ENCODE measurements at regions not wholly inside any gene's neighbourhood (a gene's known extent, or its start where the extent isn't known, plus 50 kb on each side); places are given as distances from the start of the nearest gene placed in this dataset.

DNA sequence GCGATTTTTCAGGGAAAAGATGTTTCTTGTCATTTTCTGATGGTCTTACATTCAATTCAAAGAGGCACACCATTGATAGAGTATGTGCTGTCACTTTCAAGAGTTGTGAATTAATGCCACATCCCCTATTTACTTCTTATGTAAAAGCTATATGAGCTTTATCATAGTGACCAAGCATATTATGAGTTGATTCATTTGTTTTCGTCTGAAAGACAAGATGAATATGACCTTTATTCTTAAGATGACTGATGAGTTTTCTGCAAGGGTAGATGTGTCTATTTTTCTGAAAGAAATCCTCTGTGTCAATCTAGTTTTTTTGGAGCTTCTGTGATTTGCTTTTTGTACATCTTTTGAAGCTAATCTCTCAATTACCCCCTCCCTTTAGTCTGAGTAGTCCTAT lies 676.3 kb upstream of the ARGLU1 start:
- intact Hi-C loops (cut with DNase I): no loop called here
- DNase-seq: no peak
- Histone ChIP-seq H3K4me3 (no peak overlapping the region), H3K36me3 (no peaks in the 10 kb centered on the region), H3K27me3 (no peaks in the 10 kb centered on the region), H3K4me1 (no peaks in the 10 kb centered on the region), H3K27ac (no peak overlapping the region), H3K9me3 (no peaks in the 10 kb centered on the region)
- TF ChIP-seq CTCF (IDR thresholded peaks at IDR 0.05): no peak
- no peak for ATAC-seq

- no peak for DNase-seq
- no peaks in the 10 kb centered on the region for H3K36me3 ChIP-seq
- no peaks in the 10 kb centered on the region for H3K4me1 ChIP-seq
- no peaks in the 10 kb centered on the region for H3K27me3 ChIP-seq
- no peaks in the 10 kb centered on the region for H3K9me3 ChIP-seq
- intact Hi-C loops (cut with DNase I): no loop called here
- no peak for TF ChIP-seq CTCF (IDR thresholded peaks at IDR 0.05)
- no peak overlapping the region for H3K27ac ChIP-seq
- no peak overlapping the region for H3K4me3 ChIP-seq
- no peak for ATAC-seq
Measured at GRCh38 chr13:107242138-107242537, 674.2 kb upstream of the ARGLU1 start.

DNA sequence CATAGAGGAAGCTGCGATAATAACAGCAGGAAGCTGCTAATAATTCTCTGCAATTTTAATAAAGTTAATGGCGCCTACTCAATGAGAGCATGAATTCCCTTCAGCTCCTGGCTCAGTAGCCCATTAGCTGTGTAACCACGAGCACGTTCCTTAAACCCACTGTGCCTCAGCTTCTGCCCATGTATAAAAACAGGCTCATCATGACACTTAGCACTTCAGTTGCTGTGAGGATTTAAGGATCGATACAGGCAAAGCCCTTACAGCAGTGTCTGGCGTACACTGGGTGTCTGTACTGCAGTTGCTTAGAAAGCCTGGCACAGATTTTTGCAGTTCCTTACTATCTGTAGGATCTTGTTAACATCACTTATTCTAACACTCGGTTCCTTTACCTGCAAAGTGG lies 673.4 kb upstream of the ARGLU1 start:
- Histone ChIP-seq H3K27me3 (no peaks in the 10 kb centered on the region), H3K9me3 (no peaks in the 10 kb centered on the region), H3K4me3 (no peak overlapping the region), H3K27ac (no peak overlapping the region), H3K36me3 (no peaks in the 10 kb centered on the region), H3K4me1 (no peaks in the 10 kb centered on the region)
- no peak for TF ChIP-seq CTCF (IDR thresholded peaks at IDR 0.05)
- ATAC-seq (no peak), DNase-seq (no peak)
- intact Hi-C loops (cut with DNase I): no loop called here

DNA sequence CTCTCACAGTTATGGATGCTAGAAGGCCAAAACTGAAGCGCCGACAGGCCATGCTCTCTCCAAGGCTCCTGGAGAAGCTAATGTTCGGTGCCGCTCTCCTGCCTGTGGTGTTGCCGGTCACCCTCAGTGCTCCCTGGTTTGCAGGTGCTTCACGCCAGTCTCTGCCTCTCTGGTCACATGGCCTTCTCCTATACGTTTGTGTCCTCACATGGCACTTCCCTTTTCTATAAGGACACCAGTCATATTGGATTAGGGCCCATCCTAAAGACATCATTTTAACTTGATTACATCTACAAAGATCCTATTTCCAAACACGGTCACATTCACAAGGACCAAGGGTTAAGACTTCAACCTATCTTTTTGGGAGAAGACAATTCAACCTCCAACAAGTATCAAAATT lies 671.3 kb upstream of the ARGLU1 start:
- Histone ChIP-seq H3K4me3 (no peak overlapping the region), H3K9me3 (no peaks in the 10 kb centered on the region), H3K36me3 (no peaks in the 10 kb centered on the region), H3K27ac (no peak overlapping the region), H3K27me3 (no peaks in the 10 kb centered on the region), H3K4me1 (no peaks in the 10 kb centered on the region)
- no peak for TF ChIP-seq CTCF (IDR thresholded peaks at IDR 0.05)
- intact Hi-C loops (cut with DNase I): no loop called here
- ATAC-seq (no peak), DNase-seq (no peak)

DNA sequence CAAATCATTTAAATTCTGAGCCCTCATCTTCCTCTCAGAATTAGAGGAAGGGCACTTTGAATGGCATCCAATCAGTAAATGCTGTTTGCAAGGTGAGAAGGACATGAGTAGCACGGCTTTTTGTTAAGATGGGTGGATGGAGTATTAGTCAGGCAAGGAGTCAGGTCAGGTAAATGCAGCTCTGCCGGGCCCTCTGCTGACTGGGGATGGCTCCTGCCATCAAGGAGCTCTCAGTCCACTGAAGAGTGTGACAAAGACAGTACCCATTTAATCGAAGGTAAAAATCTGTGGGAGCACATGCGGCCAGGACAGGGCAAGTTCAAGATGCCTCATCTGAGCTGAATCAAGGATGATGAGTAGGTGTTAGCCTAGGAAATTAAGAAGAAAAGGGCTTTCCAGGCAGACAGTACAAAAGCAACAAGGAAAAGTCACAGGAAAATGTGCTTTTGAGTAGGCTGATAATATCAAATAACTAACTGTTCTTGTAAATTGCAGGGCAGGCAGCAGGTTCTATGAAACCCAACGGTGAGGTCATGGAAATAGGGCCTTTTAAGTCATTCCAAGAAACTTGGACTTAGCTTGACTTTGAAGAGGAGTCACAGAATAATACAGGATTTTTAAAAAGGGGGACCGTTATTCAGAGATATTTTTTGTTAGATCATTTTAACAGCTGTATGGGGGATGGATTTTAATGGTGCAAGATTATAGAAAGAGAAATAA lies 670.5 kb upstream of the ARGLU1 start:
- Histone ChIP-seq H3K27ac (no peak overlapping the region), H3K9me3 (no peaks in the 10 kb centered on the region), H3K36me3 (no peaks in the 10 kb centered on the region), H3K4me1 (no peaks in the 10 kb centered on the region), H3K27me3 (no peaks in the 10 kb centered on the region), H3K4me3 (no peak overlapping the region)
- TF ChIP-seq CTCF (IDR thresholded peaks at IDR 0.05): no peak
- no peak for ATAC-seq
- intact Hi-C loops (cut with DNase I): no loop called here
- no peak for DNase-seq

All from left lung (tissue), 4 donors.